NCI-H2227 (cell line): ENCODE measurements at regions not wholly inside any gene's neighbourhood (a gene's known extent, or its start where the extent isn't known, plus 50 kb on each side); places are given as distances from the start of the nearest gene placed in this dataset.
"Not testable (repeated sequence)": the region's sequence is repeated elsewhere in the genome, so short reads cannot be mapped to it uniquely, and the experiment has no call there.

Source experiments
- DNase-seq: peaks from one replicate; lab custom pipeline; 2025; ENCODE audit not compliant: unreplicated experiment; lab: John Stamatoyannopoulos, UW

- no peak for DNase-seq
Measured at GRCh38 chr3:191644291-191644690, 183.3 kb downstream of the PYDC2 start.

GRCh38 chr3:191646242-191646641, 185.3 kb downstream of the PYDC2 start:
- DNase-seq = no peak

- no peak for DNase-seq
Measured at GRCh38 chr3:191648787-191649186, 187.8 kb downstream of the PYDC2 start.

- DNase-seq = no peak
Measured at GRCh38 chr3:191649626-191650025, 188.7 kb downstream of the PYDC2 start.

GRCh38 chr3:191658781-191659419, 197.9 kb downstream of the PYDC2 start:
- DNase-seq = not testable (repeated sequence)

GRCh38 chr3:191662150-191662549, 201.2 kb downstream of the PYDC2 start:
- not testable (repeated sequence) for DNase-seq

DNA sequence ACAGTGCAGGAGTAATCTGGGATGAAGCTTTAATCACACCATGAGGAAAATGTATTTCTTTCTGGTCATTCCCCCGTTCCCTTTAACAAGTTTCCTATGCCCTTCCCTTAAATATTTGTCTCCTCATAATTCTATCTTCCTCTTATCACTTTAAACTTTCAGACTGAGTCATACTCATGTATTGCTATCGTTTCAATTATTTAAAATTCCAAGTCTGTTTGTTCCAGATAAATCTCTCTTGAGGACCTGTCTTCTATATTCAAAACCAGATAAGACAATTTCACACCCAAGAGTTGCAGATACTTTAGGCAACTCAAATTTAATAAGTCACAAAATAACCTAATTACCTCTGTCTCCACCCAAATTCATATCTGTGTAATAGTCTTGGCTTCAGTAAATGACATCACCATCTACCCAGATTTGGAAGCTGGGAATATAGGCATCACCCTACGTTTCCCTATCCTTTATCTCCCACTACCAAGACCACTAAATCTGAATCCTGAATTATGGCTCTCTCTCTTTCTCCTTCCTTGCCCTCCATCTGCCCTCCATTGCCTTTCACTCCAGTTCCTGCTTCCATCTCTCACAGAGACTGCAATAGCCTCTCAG, 220.1 kb downstream of the PYDC2 start:
- no peak for DNase-seq

DNA sequence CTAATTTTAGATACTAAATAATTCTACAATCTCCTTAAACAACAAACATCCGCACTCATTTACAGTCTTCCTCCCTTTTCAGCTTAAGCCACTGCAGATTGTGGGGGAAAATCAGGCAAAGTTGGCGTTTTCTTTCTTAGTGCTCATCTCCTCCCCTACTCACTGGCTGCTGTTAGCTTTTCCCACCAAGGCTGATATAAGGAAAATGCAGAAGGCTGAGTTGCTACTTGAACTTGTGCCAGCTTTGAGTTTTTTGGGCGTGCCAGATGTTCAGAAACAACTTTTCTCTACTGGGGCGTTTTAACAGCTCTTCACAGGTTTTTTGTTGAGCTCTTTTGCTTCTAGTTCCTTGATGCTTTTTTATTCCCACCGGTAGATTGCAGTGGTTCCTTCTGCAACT, 222.0 kb downstream of the PYDC2 start:
- DNase-seq = no peak

- DNase-seq = no peak
Measured at GRCh38 chr3:191686626-191687025, 225.7 kb downstream of the PYDC2 start.

DNA sequence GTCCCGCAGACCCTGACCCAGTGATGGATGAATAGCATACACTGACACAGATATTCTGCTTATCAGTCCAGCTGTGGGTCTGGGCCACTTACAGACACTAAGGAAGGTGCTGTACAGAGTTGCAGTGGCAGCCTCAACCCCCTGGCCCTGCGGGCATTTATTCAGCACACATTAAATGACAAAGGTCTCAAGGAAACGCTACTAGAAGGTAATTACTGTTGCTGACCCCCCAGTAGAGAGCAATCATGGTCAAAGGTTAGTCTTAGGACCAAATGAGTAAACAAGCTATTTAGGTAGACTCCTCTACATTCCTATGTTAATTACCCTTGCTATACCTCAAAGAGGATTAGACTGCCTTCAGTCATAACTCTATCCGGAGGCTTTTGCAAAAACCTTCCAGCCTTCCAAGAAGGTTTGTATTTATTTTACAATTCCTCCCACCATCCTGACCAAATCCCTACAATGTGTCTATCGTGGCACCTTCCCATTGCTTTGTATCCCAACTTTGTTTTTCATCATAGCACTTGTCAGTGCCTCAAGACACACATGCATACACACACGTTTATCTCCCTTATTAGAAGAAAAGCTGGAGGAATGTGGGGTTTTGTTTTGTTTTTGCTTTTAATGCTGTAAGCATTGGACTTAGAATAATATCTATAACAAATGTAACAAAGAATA, 227.9 kb downstream of the PYDC2 start:
- no peak for DNase-seq

GRCh38 chr3:191691184-191691583, 230.2 kb downstream of the PYDC2 start:
- not testable (repeated sequence) for DNase-seq

- no peak for DNase-seq
Measured at GRCh38 chr3:191695131-191695814, 234.3 kb downstream of the PYDC2 start.

DNA sequence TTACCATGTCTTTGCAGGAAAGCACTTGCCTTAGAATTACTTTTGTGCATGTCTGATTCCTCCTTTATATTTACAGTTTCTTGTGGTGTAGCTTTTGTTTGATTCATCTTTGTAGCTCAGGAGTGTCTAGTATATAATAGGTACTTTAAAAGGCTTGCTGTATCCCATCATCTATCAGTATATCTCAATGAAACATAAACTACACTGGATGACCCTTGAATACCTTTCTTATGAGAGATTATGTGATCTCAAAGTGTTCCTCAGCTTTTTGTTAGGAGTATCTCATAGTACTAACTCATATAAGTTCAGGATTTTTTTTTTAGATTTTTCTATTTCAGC, 234.8 kb downstream of the PYDC2 start:
- no peak for DNase-seq

- DNase-seq = no peak
Measured at GRCh38 chr3:191696348-191696747, 235.4 kb downstream of the PYDC2 start.

GRCh38 chr3:191699546-191699945, 238.6 kb downstream of the PYDC2 start:
- no peak for DNase-seq

GRCh38 chr3:191702121-191702520, 241.2 kb downstream of the PYDC2 start:
- DNase-seq = no peak

- DNase-seq = no peak
Measured at GRCh38 chr3:191707817-191708216, 246.9 kb downstream of the PYDC2 start.

- DNase-seq = no peak
Measured at GRCh38 chr3:191715585-191715984, 254.6 kb downstream of the PYDC2 start.

DNA sequence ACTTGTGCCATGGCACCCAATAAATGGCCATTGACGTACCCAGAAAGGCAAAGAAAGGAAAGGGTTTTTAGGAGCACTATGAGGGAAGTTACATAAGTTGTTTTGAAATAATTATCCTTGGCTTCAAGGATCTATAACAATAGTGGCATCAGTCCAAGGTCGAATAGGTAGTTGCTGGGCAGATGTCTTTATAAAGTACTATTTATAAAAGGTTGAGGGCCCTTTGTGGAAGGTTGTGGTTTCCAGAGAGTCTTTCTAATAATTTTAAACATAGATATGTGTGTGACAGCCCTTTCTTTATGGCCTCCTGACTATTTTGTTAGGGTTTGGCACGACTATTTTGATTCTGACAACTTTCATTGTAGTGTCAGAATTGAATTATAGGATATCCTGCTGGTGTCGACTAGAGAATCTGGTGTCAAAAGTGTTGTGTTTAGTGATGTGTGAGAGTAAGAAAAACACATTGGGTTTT, 260.5 kb downstream of the PYDC2 start:
- no peak for DNase-seq

GRCh38 chr3:191721990-191722389, 261.0 kb downstream of the PYDC2 start:
- DNase-seq = no peak

- DNase-seq = no peak
Measured at GRCh38 chr3:191727338-191727737, 266.4 kb downstream of the PYDC2 start.

DNA sequence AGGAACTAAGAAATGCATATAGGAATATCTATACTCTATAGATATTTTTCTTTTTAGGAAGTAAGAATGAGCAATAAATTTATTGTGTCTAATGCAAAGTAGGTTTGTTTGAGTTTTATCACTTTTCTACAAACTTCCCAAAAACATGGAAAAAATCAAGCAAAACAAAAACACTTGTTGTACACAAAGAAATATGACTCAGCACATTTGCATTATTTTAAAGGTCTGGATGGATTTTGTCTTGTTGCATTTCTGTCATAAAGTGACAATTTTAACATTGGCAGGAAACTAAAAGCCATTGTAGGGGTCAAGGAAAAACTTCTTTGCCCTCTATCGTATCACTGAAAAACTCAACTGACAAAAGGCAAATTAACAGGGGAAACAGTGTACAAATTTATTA, 267.2 kb downstream of the PYDC2 start:
- no peak for DNase-seq
